IMR-90 (cell line): ENCODE measurements at regions not wholly inside any gene's neighbourhood (a gene's known extent, or its start where the extent isn't known, plus 50 kb on each side); places are given as distances from the start of the nearest gene placed in this dataset.

Experiments
- ATAC-seq: fragments of 200-7000 bp; cut with Tn5 transposase; 2 replicates; pipeline ENCODE4 v1.9.1; 2020; ENCODE audit warnings: low read depth, mild to moderate bottlenecking, moderate library complexity
- BruUV-seq: library from RNA; stranded (reverse); fragments of 400-500 nt; replicated peaks from 2 replicates; lab custom pipeline; 2021; lab: Mats Ljungman, UMichigan
- CTCF ChIA-PET: fragments of 300-600 bp; formaldehyde crosslinking; extraction: SDS; loops from one replicate; lab custom pipeline; 2021; ENCODE audit warnings: antibody characterized with exemption; lab: Yijun Ruan, JAX
- POLR2A ChIA-PET: fragments of 300-600 bp; sonication (Branson Sonifier 250); formaldehyde crosslinking; loops from one replicate; lab custom pipeline; 2022; ENCODE audit warnings: antibody characterized with exemption; ENCODE audit not compliant: unreplicated experiment; lab: Charles Lee
- DNase-seq: peaks from one replicate; pipeline ENCODE4 v3.0.0; 2013
- H2AFZ ChIP-seq: replicated peaks from 2 replicates; pipeline ENCODE3; 2013; ENCODE audit warnings: low read length, mild to moderate bottlenecking; ENCODE audit not compliant: poor library complexity
- H2AK5ac ChIP-seq: 2 replicates; pipeline ENCODE4 v1.6.1; 2013; ENCODE audit warnings: low read depth, low read length, inconsistent platforms
- H2AK9ac ChIP-seq: replicated peaks from 2 replicates; pipeline ENCODE3; 2013; ENCODE audit warnings: mild to moderate bottlenecking, low read depth, low read length, moderate library complexity; ENCODE audit not compliant: poor library complexity
- H2BK120ac ChIP-seq: 2 replicates; pipeline ENCODE4 v1.6.1; 2013; ENCODE audit warnings: low read depth, low read length, inconsistent platforms
- H2BK15ac ChIP-seq: 3 replicates; pipeline ENCODE4 v1.6.1; 2013; ENCODE audit warnings: low read depth, low read length, inconsistent platforms
- H2BK20ac ChIP-seq: 2 replicates; pipeline ENCODE4 v1.6.1; 2013; ENCODE audit warnings: low read depth, mild to moderate bottlenecking, inconsistent platforms, low read length, moderate library complexity
- H2BK5ac ChIP-seq: 2 replicates; pipeline ENCODE4 v1.6.1; 2013; ENCODE audit warnings: mild to moderate bottlenecking, low read depth, low read length, inconsistent platforms; ENCODE audit not compliant: poor library complexity, severe bottlenecking
- H3K14ac ChIP-seq: replicated peaks from 2 replicates; pipeline ENCODE4 v1.6.1; 2013; ENCODE audit warnings: low read depth, low read length, inconsistent platforms
- H3K18ac ChIP-seq: 2 replicates; pipeline ENCODE4 v1.6.1; 2013; ENCODE audit warnings: low read depth, low read length, control low read depth
- H3K23ac ChIP-seq: 2 replicates; pipeline ENCODE4 v1.6.1; 2013; ENCODE audit warnings: low read depth, low read length, inconsistent platforms
- H3K27ac ChIP-seq: 2 replicates; pipeline ENCODE4 v1.5.1; 2013; ENCODE audit warnings: mild to moderate bottlenecking, control low read depth, low read length; ENCODE audit not compliant: insufficient read depth
- H3K27me3 ChIP-seq: 2 replicates; pipeline ENCODE4 v1.6.1; 2013; ENCODE audit warnings: low read length; ENCODE audit not compliant: control insufficient read depth, insufficient read depth
- H3K36me3 ChIP-seq: 2 replicates; pipeline ENCODE4 v1.6.1; 2013; ENCODE audit warnings: low read length, mixed read lengths; ENCODE audit not compliant: control insufficient read depth, insufficient read depth
- H3K4ac ChIP-seq: 2 replicates; pipeline ENCODE4 v1.6.1; 2013; ENCODE audit warnings: low read depth, low read length, inconsistent platforms
- H3K4me1 ChIP-seq: 2 replicates; pipeline ENCODE4 v1.6.1; 2013; ENCODE audit warnings: low read length, mixed read lengths; ENCODE audit not compliant: control insufficient read depth, insufficient read depth
- H3K4me2 ChIP-seq: 2 replicates; pipeline ENCODE4 v1.6.1; 2013; ENCODE audit warnings: low read depth, mild to moderate bottlenecking, control low read depth, low read length, moderate library complexity
- H3K4me3 ChIP-seq: 2 replicates; pipeline ENCODE4 v1.5.1; 2013; ENCODE audit warnings: low read depth, mild to moderate bottlenecking, control low read depth, low read length, moderate library complexity; ENCODE audit not compliant: insufficient read depth
- H3K56ac ChIP-seq: 2 replicates; pipeline ENCODE4 v1.6.1; 2013; ENCODE audit warnings: low read length, inconsistent platforms; ENCODE audit not compliant: insufficient read depth; ENCODE audit errors: extremely low read depth
- H3K79me1 ChIP-seq, 2 experiments: 2 replicates each; pipeline ENCODE4 v1.6.1; 2013; ENCODE audit warnings: low read length in 2 of 2, inconsistent platforms in 1 of 2, low read depth in 1 of 2
- H3K9ac ChIP-seq: 2 replicates; pipeline ENCODE4 v1.6.1; 2013; ENCODE audit warnings: low read depth, low read length, control low read depth
- H3K9me1 ChIP-seq: 2 replicates; pipeline ENCODE4 v1.6.1; 2013; ENCODE audit warnings: low read length, inconsistent platforms; ENCODE audit not compliant: insufficient read depth
- H3K9me3 ChIP-seq: 2 replicates; pipeline ENCODE4 v1.6.1; 2013; ENCODE audit warnings: low read length; ENCODE audit not compliant: control insufficient read depth, insufficient read depth
- H4K20me1 ChIP-seq: 2 replicates; pipeline ENCODE4 v1.6.1; 2013; ENCODE audit warnings: low read length, inconsistent platforms; ENCODE audit not compliant: insufficient read depth
- H4K5ac ChIP-seq: 2 replicates; pipeline ENCODE4 v1.6.1; 2013; ENCODE audit warnings: mild to moderate bottlenecking, low read depth, low read length, control low read depth
- H4K8ac ChIP-seq, 2 experiments: 2 replicates each; pipeline ENCODE4 v1.6.1; 2013; ENCODE audit warnings: low read depth in 2 of 2, low read length in 2 of 2, control low read depth in 1 of 2, inconsistent platforms in 1 of 2
- H4K91ac ChIP-seq: 2 replicates; pipeline ENCODE4 v1.6.1; 2013; ENCODE audit warnings: low read depth, low read length, inconsistent platforms; ENCODE audit not compliant: insufficient read depth
- BHLHE40 ChIP-seq: fragments of 150-350 bp; IDR thresholded peaks from 2 replicates; pipeline ENCODE4 v1.6.1; 2016; ENCODE audit warnings: mild to moderate bottlenecking, low read depth, low read length
- CEBPB ChIP-seq: IDR thresholded peaks from 2 replicates; pipeline ENCODE4 v1.6.1; 2012; ENCODE audit warnings: low read depth, low read length, improper control_type of control experiment
- CHD1 ChIP-seq: IDR thresholded peaks from 2 replicates; pipeline ENCODE4 v1.6.1; 2012; ENCODE audit warnings: low read depth, low read length, improper control_type of control experiment
- CTCF ChIP-seq: conservative IDR thresholded peaks from 2 replicates; pipeline ENCODE4 v1.5.1; 2012; ENCODE audit warnings: mild to moderate bottlenecking, low read depth, low read length, improper control_type of control experiment
- FOS ChIP-seq: fragments of 150-350 bp; IDR thresholded peaks from 2 replicates; pipeline ENCODE4 v1.6.1; 2016; ENCODE audit warnings: low read depth, low read length
- MAFK ChIP-seq: IDR thresholded peaks from 2 replicates; pipeline ENCODE4 v1.6.1; 2012; ENCODE audit warnings: low read depth, low read length, improper control_type of control experiment
- MAZ ChIP-seq: IDR thresholded peaks from 2 replicates; pipeline ENCODE4 v1.6.1; 2012; ENCODE audit warnings: low read depth, mild to moderate bottlenecking, low read length, improper control_type of control experiment, moderate library complexity, borderline replicate concordance
- MXI1 ChIP-seq: IDR thresholded peaks from 2 replicates; pipeline ENCODE4 v1.6.1; 2012; ENCODE audit warnings: low read depth, mild to moderate bottlenecking, low read length, moderate library complexity, borderline replicate concordance
- NFE2L2 ChIP-seq: fragments of 150-350 bp; IDR thresholded peaks from 2 replicates; pipeline ENCODE4 v1.6.1; 2016; ENCODE audit warnings: low read depth, mild to moderate bottlenecking, low read length
- POLR2A ChIP-seq: IDR thresholded peaks from 2 replicates; pipeline ENCODE4 v1.6.1; 2012; ENCODE audit warnings: mild to moderate bottlenecking, low read depth, low read length
- RAD21 ChIP-seq: IDR thresholded peaks from 2 replicates; pipeline ENCODE4 v1.6.1; 2012; ENCODE audit warnings: low read length, improper control_type of control experiment
- RCOR1 ChIP-seq: IDR thresholded peaks from 2 replicates; pipeline ENCODE4 v1.6.1; 2012; ENCODE audit warnings: mild to moderate bottlenecking, low read length, improper control_type of control experiment; ENCODE audit not compliant: insufficient replicate concordance
- RFX5 ChIP-seq: IDR thresholded peaks from 2 replicates; pipeline ENCODE4 v1.8.0; 2012; ENCODE audit warnings: low read depth, mild to moderate bottlenecking, low read length, moderate library complexity
- SMC3 ChIP-seq: fragments of 150-350 bp; IDR thresholded peaks from 2 replicates; pipeline ENCODE4 v1.6.1; 2016; ENCODE audit warnings: low read depth, mild to moderate bottlenecking, antibody characterized with exemption, low read length, moderate library complexity
- USF2 ChIP-seq: fragments of 150-350 bp; IDR thresholded peaks from 2 replicates; pipeline ENCODE4 v1.6.1; 2017; ENCODE audit warnings: mild to moderate bottlenecking, antibody characterized with exemption, low read length, low read depth
- WGBS, 2 experiments: methylation state at CpG; one replicate each; pipeline versions ENCODE4 v1.1.5 to v1.1.7; 2013; ENCODE audit warnings: missing lambda C conversion rate in 2 of 2; ENCODE audit not compliant: insufficient read length in 1 of 2; ENCODE audit errors: extremely low coverage in 2 of 2; 5-methylcytosine and 5-hydroxymethylcytosine counted together
- dilution Hi-C: fragments of 300-500 bp; cut with HindIII; formaldehyde crosslinking; loops from one replicate; pipeline ENCODE4 v1.14.3; 2018; ENCODE audit warnings: low sequenced_read_pairs; ENCODE audit not compliant: unreplicated experiment
- in situ Hi-C: fragments of 300-500 bp; cut with MboI; formaldehyde crosslinking; loops from 3 replicates; pipeline ENCODE4 v1.14.3; 2019; ENCODE audit warnings: low sequenced_read_pairs, inconsistent platforms, mixed read lengths
- intact Hi-C: fragments of 100-400 bp; cut with micrococcal nuclease; formaldehyde crosslinking; loops from 2 replicates; pipeline ENCODE4 v1.10.0; 2022
- TF ChIP-seq, protein P1 (sequence below): fragments of 150-350 bp; IDR thresholded peaks from 2 replicates; pipeline ENCODE4 v1.6.1; 2016; ENCODE audit warnings: low read depth, mild to moderate bottlenecking, low read length, moderate library complexity, borderline replicate concordance

DNA sequence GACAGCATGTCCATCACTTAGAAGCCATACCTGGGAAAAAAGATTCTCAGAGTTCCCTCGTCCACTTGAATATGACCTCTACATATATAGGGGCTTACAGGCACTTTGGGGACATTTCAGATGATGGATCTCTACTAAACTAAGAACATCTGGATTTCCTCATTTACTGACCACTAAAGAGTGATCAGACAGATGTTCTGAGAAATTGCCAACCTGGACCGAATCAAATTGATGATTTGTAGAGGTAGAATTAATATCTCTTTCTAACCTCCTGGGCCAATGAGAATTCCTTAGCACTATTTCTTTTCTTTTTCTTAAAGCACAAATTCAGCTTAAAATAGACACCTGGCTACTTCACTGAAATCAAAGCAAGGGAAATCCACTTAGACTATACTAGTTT lies 422.7 kb downstream of the MTRR start:
- H3K27ac ChIP-seq = no peak overlapping the region
- H3K4ac ChIP-seq = no peak overlapping the region
- POLR2A ChIA-PET = no interaction called here
- no peak overlapping the region for H4K5ac ChIP-seq
- H2BK20ac ChIP-seq = no peak overlapping the region
- no peaks in the 10 kb centered on the region for H3K4me1 ChIP-seq
- in situ Hi-C loops (no loop called here), intact Hi-C loops (no loop called here), dilution Hi-C loops (no loop called here)
- H3K9me3 ChIP-seq = no peaks in the 10 kb centered on the region
- no peak overlapping the region for H3K18ac ChIP-seq
- CTCF ChIA-PET = no interaction called here
- no peaks in the 10 kb centered on the region for H3K36me3 ChIP-seq
- DNase-seq = no peak
- no peak overlapping the region for H2BK120ac ChIP-seq
- WGBS, 2 experiments = no CpG with 5 or more reads among the region's 2 CpGs
- H3K23ac ChIP-seq = no peak overlapping the region
- ATAC-seq = no peak
- H3K9ac ChIP-seq = no peak overlapping the region
- H3K9me1 ChIP-seq = no peaks in the 10 kb centered on the region
- no peak for TF ChIP-seq MAFK
- no peak for TF ChIP-seq POLR2A
- TF ChIP-seq RAD21 = no peak
- no peak for TF ChIP-seq RCOR1
- no peak for TF ChIP-seq NFE2L2
- no peak for TF ChIP-seq CTCF
- TF ChIP-seq FOS = no peak
- no peak for TF ChIP-seq SMC3
- no peak for TF ChIP-seq CEBPB
- TF ChIP-seq, protein P1, sequence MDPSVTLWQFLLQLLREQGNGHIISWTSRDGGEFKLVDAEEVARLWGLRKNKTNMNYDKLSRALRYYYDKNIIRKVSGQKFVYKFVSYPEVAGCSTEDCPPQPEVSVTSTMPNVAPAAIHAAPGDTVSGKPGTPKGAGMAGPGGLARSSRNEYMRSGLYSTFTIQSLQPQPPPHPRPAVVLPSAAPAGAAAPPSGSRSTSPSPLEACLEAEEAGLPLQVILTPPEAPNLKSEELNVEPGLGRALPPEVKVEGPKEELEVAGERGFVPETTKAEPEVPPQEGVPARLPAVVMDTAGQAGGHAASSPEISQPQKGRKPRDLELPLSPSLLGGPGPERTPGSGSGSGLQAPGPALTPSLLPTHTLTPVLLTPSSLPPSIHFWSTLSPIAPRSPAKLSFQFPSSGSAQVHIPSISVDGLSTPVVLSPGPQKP = no peak
- no peak for TF ChIP-seq RFX5
- no peak for TF ChIP-seq MAZ
- no peak for TF ChIP-seq USF2
- TF ChIP-seq BHLHE40 = no peak
- no peak for TF ChIP-seq CHD1
- TF ChIP-seq MXI1 = no peak
- H4K20me1 ChIP-seq = no peaks in the 10 kb centered on the region
- H3K27me3 ChIP-seq = no peaks in the 10 kb centered on the region
- H2BK5ac ChIP-seq = no peak overlapping the region
- no peak overlapping the region for H3K4me2 ChIP-seq
- H4K91ac ChIP-seq = no peak overlapping the region
- no peak overlapping the region for H3K56ac ChIP-seq
- H3K14ac ChIP-seq = no peak overlapping the region
- H4K8ac ChIP-seq = no peak overlapping the region
- no peak overlapping the region for H2AFZ ChIP-seq
- no peak overlapping the region for H3K4me3 ChIP-seq
- no peak overlapping the region for H2AK5ac ChIP-seq
- no peak overlapping the region for H2AK9ac ChIP-seq
- H2BK15ac ChIP-seq = no peak overlapping the region
- BruUV-seq = no TSS peak
- no peaks in the 10 kb centered on the region for H3K79me1 ChIP-seq
